Peyer's patch (tissue), 4 donors: ENCODE measurements at regions not wholly inside any gene's neighbourhood (a gene's known extent, or its start where the extent isn't known, plus 50 kb on each side); places are given as distances from the start of the nearest gene placed in this dataset.

ENCODE experiments used
- DNase-seq, 3 donors: peaks; one replicate each; pipeline ENCODE4 v3.0.0-alpha.2; 2017 to 2019
- H3K27ac ChIP-seq, 4 donors: fragments of 200-600 bp; sonication (generic); one replicate each; pipeline ENCODE4 v1.5.1; 2016 to 2019
- H3K27me3 ChIP-seq, 2 donors: fragments of 200-600 bp; sonication (generic); one replicate each; pipeline ENCODE4 v1.5.1; 2019
- H3K36me3 ChIP-seq, 3 donors: fragments of 200-600 bp; sonication (generic); one replicate each; pipeline ENCODE4 v1.5.1; 2016 to 2019
- H3K4me1 ChIP-seq, 4 donors: fragments of 200-600 bp; sonication (generic); one replicate each; pipeline ENCODE4 v1.5.1; 2016 to 2019
- H3K4me3 ChIP-seq, 4 donors: fragments of 200-600 bp; sonication (generic); 1 replicate in 3 of 4; 2 replicates in 1 of 4; pipeline ENCODE4 v1.5.1; 2016 to 2019; ENCODE audit warnings: mild to moderate bottlenecking in 1 of 4
- H3K9me3 ChIP-seq, 4 donors: fragments of 200-600 bp; sonication (generic); one replicate each; pipeline ENCODE4 v1.5.1; 2016 to 2019; ENCODE audit warnings: mild to moderate bottlenecking in 1 of 4
- POLR2A ChIP-seq, 2 donors: fragments of 450-650 bp; IDR thresholded peaks; one replicate each; pipeline ENCODE4 v1.5.1; 2017; ENCODE audit warnings: antibody characterized with exemption in 2 of 2, mild to moderate bottlenecking in 2 of 2, moderate library complexity in 2 of 2
- TF ChIP-seq, protein P1 (sequence below), 6 experiments: fragments of 450-650 bp in 4 of 6; fragments of 200-600 bp in 2 of 6; sonication (generic) in 1 of 6; IDR thresholded peaks; one replicate each; pipeline ENCODE4 v1.5.1; 2017 to 2019; ENCODE audit warnings: antibody characterized with exemption in 6 of 6, mild to moderate bottlenecking in 3 of 6, moderate library complexity in 1 of 6

DNA sequence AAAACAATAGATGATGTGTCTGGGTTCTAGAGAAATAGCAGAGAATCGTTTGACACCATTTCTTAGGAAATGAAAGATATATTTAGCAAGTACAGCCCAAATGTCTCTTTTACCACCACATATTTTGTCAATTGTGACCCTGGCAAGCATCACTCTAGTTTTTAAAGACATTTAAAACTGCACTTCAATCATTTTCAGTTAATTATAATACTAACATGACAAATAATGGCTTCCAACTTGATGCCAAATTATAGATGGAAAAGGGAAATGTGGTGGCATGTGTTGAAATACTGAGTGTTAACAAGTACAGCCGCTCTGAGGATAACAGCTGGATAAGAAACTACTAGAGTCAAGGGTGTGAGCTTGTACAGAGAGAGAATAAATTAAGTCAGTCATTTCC is 648.9 kb downstream of the FRK start:
- no peak for TF ChIP-seq POLR2A (IDR thresholded peaks at IDR 0.05)
- TF ChIP-seq, protein P1, sequence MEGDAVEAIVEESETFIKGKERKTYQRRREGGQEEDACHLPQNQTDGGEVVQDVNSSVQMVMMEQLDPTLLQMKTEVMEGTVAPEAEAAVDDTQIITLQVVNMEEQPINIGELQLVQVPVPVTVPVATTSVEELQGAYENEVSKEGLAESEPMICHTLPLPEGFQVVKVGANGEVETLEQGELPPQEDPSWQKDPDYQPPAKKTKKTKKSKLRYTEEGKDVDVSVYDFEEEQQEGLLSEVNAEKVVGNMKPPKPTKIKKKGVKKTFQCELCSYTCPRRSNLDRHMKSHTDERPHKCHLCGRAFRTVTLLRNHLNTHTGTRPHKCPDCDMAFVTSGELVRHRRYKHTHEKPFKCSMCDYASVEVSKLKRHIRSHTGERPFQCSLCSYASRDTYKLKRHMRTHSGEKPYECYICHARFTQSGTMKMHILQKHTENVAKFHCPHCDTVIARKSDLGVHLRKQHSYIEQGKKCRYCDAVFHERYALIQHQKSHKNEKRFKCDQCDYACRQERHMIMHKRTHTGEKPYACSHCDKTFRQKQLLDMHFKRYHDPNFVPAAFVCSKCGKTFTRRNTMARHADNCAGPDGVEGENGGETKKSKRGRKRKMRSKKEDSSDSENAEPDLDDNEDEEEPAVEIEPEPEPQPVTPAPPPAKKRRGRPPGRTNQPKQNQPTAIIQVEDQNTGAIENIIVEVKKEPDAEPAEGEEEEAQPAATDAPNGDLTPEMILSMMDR (IDR thresholded peaks at IDR 0.05), result no peak
- Histone ChIP-seq H3K9me3 (no peaks in the 10 kb centered on the region), H3K4me3 (no peak overlapping the region), H3K4me1 (no peaks in the 10 kb centered on the region), H3K27me3 (no peaks in the 10 kb centered on the region), H3K36me3 (no peaks in the 10 kb centered on the region), H3K27ac (no peak overlapping the region)
- no peak for DNase-seq

DNA sequence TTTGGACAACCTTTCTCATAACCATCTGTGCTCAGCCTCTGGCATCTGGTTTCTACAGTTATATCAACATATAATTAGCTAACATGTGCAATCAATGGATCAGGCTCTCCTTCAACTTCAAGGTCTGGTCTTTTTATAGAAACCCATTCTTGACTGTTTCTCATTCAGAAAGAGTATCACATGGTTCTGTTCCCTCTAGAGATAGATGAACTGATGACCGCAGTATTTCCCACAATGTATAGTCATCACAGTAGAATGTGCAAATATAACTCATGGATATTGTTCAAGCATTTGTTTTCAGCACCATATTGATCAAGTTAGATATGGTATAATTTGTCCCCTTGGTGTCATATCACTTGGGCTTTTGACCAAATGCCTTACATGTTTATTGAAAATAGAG is 656.2 kb downstream of the FRK start:
- DNase-seq, result no peak
- no peak overlapping the region for H3K27ac ChIP-seq
- H3K9me3 ChIP-seq, result no peaks in the 10 kb centered on the region
- H3K4me1 ChIP-seq, result no peaks in the 10 kb centered on the region
- H3K27me3 ChIP-seq, result no peaks in the 10 kb centered on the region
- H3K4me3 ChIP-seq, result no peak overlapping the region
- TF ChIP-seq POLR2A (IDR thresholded peaks at IDR 0.05), result no peak
- TF ChIP-seq, protein P1 (IDR thresholded peaks at IDR 0.05), result no peak
- H3K36me3 ChIP-seq, result no peaks in the 10 kb centered on the region

DNA sequence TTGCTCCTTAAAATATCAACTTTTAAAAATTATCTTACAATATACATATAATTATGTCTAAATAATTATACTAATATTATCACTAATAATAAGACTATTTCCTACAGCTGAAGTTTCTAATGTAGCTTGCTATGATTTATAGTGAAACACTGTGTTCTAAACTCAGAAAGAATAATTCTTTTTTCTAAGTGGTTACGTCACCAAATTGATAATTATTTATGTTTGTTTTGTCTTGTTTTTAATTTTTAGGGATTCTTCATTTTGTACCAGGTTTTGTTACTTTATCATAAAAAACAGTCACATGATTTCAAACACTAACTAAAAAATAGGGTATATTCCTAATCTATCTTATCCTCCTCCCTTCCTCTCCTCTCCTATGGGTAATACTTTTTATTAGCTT is 662.1 kb downstream of the FRK start:
- no peaks in the 10 kb centered on the region for H3K9me3 ChIP-seq
- H3K27ac ChIP-seq, result no peak overlapping the region
- H3K36me3 ChIP-seq, result no peaks in the 10 kb centered on the region
- H3K4me1 ChIP-seq, result no peaks in the 10 kb centered on the region
- no peaks in the 10 kb centered on the region for H3K27me3 ChIP-seq
- TF ChIP-seq, protein P1 (IDR thresholded peaks at IDR 0.05), result no peak
- no peak for TF ChIP-seq POLR2A (IDR thresholded peaks at IDR 0.05)
- H3K4me3 ChIP-seq, result no peak overlapping the region
- DNase-seq, result no peak

DNA sequence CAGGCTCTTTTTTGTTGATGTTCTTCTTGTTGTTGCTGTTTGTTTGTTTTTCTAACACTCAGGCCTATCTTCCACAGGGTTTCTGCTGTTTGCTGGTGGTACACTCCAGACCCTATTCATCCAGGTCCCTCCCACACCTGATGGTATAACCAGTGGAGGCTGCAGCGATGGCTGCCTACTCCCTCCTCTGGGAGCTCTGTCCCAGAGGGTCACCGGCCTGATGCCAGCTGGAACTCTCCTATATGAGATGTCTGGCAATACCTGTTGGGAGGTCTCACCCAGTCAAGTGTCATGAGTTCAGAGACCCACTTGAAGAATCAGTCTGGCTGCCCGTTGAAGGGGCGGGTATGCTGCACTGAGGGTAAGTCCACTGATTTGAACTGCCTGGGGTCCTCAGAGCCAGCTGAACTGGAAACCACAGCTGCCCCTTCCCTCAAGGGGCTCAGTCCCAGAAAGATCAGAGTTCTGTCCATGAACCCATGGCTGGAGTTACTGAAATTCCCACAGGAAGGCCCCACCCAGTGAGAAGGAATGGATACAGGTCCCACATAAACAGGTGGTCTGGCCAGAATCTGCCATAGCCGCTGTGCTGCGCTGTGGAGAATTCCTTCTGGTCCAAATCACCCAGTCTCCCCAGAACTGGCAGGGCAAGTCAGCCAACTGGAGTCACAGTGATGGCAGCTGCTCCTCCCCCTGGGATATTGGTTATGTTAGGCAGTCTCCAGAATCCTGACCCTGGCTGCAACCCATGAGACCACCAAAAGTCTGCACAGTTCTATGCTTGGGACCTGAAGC is 664.4 kb downstream of the FRK start:
- Histone ChIP-seq H3K4me1 (no peaks in the 10 kb centered on the region), H3K27me3 (no peaks in the 10 kb centered on the region), H3K4me3 (no peak overlapping the region), H3K9me3 (no peaks in the 10 kb centered on the region), H3K27ac (no peak overlapping the region), H3K36me3 (no peaks in the 10 kb centered on the region)
- TF ChIP-seq POLR2A (IDR thresholded peaks at IDR 0.05), result no peak
- TF ChIP-seq, protein P1 (IDR thresholded peaks at IDR 0.05), result no peak
- DNase-seq, result no peak

DNA sequence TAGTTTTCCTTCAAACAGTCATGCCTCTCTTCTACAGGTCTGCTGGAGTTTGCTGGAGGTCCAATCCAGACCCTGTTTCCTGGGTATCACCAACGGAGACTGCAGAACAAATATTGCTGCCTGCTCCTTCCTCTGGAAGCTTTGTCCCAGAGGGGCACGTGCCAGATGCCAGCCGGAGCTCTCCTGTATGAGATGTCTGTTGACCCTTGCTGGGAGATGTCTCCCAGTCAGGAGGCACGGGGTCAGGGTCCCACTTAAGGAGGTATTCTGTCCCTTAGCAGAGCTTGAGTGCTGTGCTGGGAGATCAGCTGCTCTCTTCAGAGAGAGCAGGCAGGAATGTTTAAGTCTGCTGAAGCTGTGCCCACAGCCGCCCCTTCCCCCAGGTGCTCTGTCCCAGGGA is 666.9 kb downstream of the FRK start:
- Histone ChIP-seq H3K27me3 (no peaks in the 10 kb centered on the region), H3K4me3 (no peak overlapping the region), H3K27ac (no peak overlapping the region), H3K9me3 (no peaks in the 10 kb centered on the region), H3K4me1 (no peaks in the 10 kb centered on the region), H3K36me3 (no peaks in the 10 kb centered on the region)
- no peak for DNase-seq
- TF ChIP-seq, protein P1 (IDR thresholded peaks at IDR 0.05), result no peak
- no peak for TF ChIP-seq POLR2A (IDR thresholded peaks at IDR 0.05)
